Mesenchymal stem cell (in vitro differentiated cells and primary cell): ENCODE measurements at regions not wholly inside any gene's neighbourhood (a gene's known extent, or its start where the extent isn't known, plus 50 kb on each side); places are given as distances from the start of the nearest gene placed in this dataset.

Source experiments
- DNase-seq: peaks from one replicate; pipeline ENCODE4 v3.0.0-alpha.2; 2013
- H2AFZ ChIP-seq: one replicate; pipeline ENCODE4 v1.6.1; 2013; ENCODE audit warnings: low read depth, mild to moderate bottlenecking, control low read depth, inconsistent platforms, low read length, moderate library complexity
- H2AK5ac ChIP-seq: 2 replicates; pipeline ENCODE4 v1.6.1; 2013; ENCODE audit warnings: low read length, moderate library complexity, mild to moderate bottlenecking, inconsistent platforms; ENCODE audit not compliant: severe bottlenecking
- H2BK120ac ChIP-seq: one replicate; pipeline ENCODE4 v1.6.1; 2013; ENCODE audit warnings: low read depth, mild to moderate bottlenecking, inconsistent platforms, low read length, moderate library complexity
- H2BK12ac ChIP-seq, 2 experiments: one replicate each; pipeline ENCODE4 v1.6.1; 2013; ENCODE audit warnings: inconsistent platforms in 2 of 2, low read length in 2 of 2, mild to moderate bottlenecking in 2 of 2, moderate library complexity in 2 of 2, control low read depth in 1 of 2
- H2BK15ac ChIP-seq: one replicate; pipeline ENCODE4 v1.6.1; 2013; ENCODE audit warnings: mild to moderate bottlenecking, low read depth, inconsistent platforms; ENCODE audit not compliant: poor library complexity, severe bottlenecking
- H2BK5ac ChIP-seq: 2 replicates; pipeline ENCODE4 v1.6.1; 2013; ENCODE audit warnings: low read depth, mild to moderate bottlenecking, low read length, control low read depth, inconsistent platforms; ENCODE audit not compliant: poor library complexity, severe bottlenecking
- H3K14ac ChIP-seq, 2 experiments: one replicate each; pipeline ENCODE4 v1.6.1; 2013; ENCODE audit warnings: inconsistent platforms in 2 of 2, low read length in 2 of 2, control low read depth in 1 of 2, mild to moderate bottlenecking in 1 of 2, moderate library complexity in 1 of 2
- H3K18ac ChIP-seq, 2 experiments: one replicate each; pipeline ENCODE4 v1.6.1; 2013; ENCODE audit warnings: inconsistent platforms in 2 of 2, low read length in 2 of 2, control low read depth in 1 of 2, low read depth in 1 of 2, mild to moderate bottlenecking in 1 of 2
- H3K23ac ChIP-seq, 2 experiments: one replicate each; pipeline ENCODE4 v1.6.1; 2013; ENCODE audit warnings: inconsistent platforms in 2 of 2, low read length in 2 of 2, mild to moderate bottlenecking in 2 of 2, moderate library complexity in 2 of 2, control low read depth in 1 of 2
- H3K27ac ChIP-seq: 2 replicates; pipeline ENCODE4 v1.5.1; 2013; ENCODE audit warnings: mild to moderate bottlenecking, moderate library complexity, low read length, control low read depth, inconsistent platforms; ENCODE audit not compliant: poor library complexity, severe bottlenecking
- H3K27me3 ChIP-seq, 2 experiments: 2 replicates each; pipeline versions ENCODE4 v1.6.1 to v1.7.0; 2013; ENCODE audit warnings: low read length in 2 of 2, mild to moderate bottlenecking in 2 of 2, moderate library complexity in 2 of 2, control low read depth in 1 of 2, inconsistent platforms in 1 of 2; ENCODE audit not compliant: control insufficient read depth in 1 of 2, insufficient read depth in 1 of 2
- H3K36me3 ChIP-seq, 2 experiments: 2 replicates each; pipeline versions ENCODE4 v1.6.1 to v1.7.0; 2013; ENCODE audit warnings: low read length in 2 of 2, control low read depth in 1 of 2, inconsistent platforms in 1 of 2, low read depth in 1 of 2, mild to moderate bottlenecking in 1 of 2; ENCODE audit not compliant: insufficient read depth in 2 of 2, control insufficient read depth in 1 of 2
- H3K4ac ChIP-seq, 2 experiments: one replicate each; pipeline ENCODE4 v1.6.1; 2013; ENCODE audit warnings: inconsistent platforms in 2 of 2, low read length in 2 of 2, mild to moderate bottlenecking in 2 of 2, moderate library complexity in 2 of 2, control low read depth in 1 of 2, low read depth in 1 of 2
- H3K4me1 ChIP-seq: 2 replicates; pipeline ENCODE4 v1.6.1; 2013; ENCODE audit warnings: low read depth, low read length, control low read depth; ENCODE audit not compliant: control insufficient read depth, insufficient read depth
- H3K4me2 ChIP-seq: 2 replicates; pipeline ENCODE4 v1.6.1; 2013; ENCODE audit warnings: low read length, mild to moderate bottlenecking, inconsistent platforms; ENCODE audit not compliant: poor library complexity, severe bottlenecking
- H3K4me3 ChIP-seq, 2 experiments: 2 replicates each; pipeline versions ENCODE4 v1.5.1 to v1.7.0; 2013; ENCODE audit warnings: low read length in 2 of 2, mild to moderate bottlenecking in 2 of 2, control low read depth in 1 of 2, low read depth in 1 of 2; ENCODE audit not compliant: insufficient read depth in 1 of 2
- H3K79me1 ChIP-seq: replicated peaks from 2 replicates; pipeline ENCODE4 v1.6.1; 2013; ENCODE audit warnings: mild to moderate bottlenecking, control low read depth, low read length, inconsistent platforms; ENCODE audit not compliant: poor library complexity, severe bottlenecking
- H3K9ac ChIP-seq: 2 replicates; pipeline ENCODE4 v1.7.0; 2013; ENCODE audit warnings: mild to moderate bottlenecking, low read length, moderate library complexity
- H3K9me3 ChIP-seq: 2 replicates; pipeline ENCODE4 v1.7.0; 2013; ENCODE audit warnings: mild to moderate bottlenecking, low read length; ENCODE audit not compliant: control insufficient read depth
- H4K8ac ChIP-seq: one replicate; pipeline ENCODE4 v1.6.1; 2013; ENCODE audit warnings: inconsistent platforms, mild to moderate bottlenecking, low read length, moderate library complexity
- H4K91ac ChIP-seq: one replicate; pipeline ENCODE4 v1.6.1; 2013; ENCODE audit warnings: mild to moderate bottlenecking, low read length, inconsistent platforms
- WGBS: methylation state at CpG from one replicate; pipeline ENCODE4 v1.1.7; 2013; ENCODE audit warnings: mixed read lengths; 5-methylcytosine and 5-hydroxymethylcytosine counted together

DNA sequence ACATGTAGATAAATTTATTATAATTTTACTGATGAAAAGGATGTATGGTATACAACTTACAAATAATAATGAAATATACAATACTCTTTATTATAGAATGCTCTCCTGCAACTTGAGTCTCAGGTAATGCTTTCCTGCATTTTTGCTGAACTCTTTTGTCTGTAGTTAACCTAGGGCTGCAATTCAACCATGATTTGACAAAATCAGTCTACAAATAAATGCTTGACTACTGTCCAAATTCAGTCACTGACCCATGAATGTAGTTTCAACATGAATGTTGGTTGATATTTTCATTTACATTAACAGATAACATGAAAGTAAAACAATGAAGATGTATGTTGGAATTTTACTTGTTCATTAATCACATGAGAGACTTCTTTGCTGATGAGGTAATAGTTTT, 320.9 kb downstream of the ZSWIM6 start:
- DNase-seq = no peak
- Histone ChIP-seq H4K8ac (no peak overlapping the region), H3K14ac (no peak overlapping the region), H2AFZ (no peak overlapping the region), H3K27ac (no peak overlapping the region), H3K9ac (no peak overlapping the region), H3K4me1 (peaks cover 2% of the 10 kb centered on the region), H3K4me2 (no peak overlapping the region), H2BK5ac (no peak overlapping the region), H3K18ac (no peak overlapping the region), H2BK12ac (no peak overlapping the region), H2AK5ac (no peak overlapping the region), H3K23ac (no peak overlapping the region), H4K91ac (no peak overlapping the region), H3K4ac (no peak overlapping the region), H3K4me3 (no peak overlapping the region), H3K9me3 (no peaks in the 10 kb centered on the region), H3K79me1 (no peaks in the 10 kb centered on the region), H2BK15ac (no peak overlapping the region), H3K36me3 (no peaks in the 10 kb centered on the region), H3K27me3 (peaks cover 0 to 23% of the 10 kb centered on the region in 2 experiments), H2BK120ac (no peak overlapping the region)

DNA sequence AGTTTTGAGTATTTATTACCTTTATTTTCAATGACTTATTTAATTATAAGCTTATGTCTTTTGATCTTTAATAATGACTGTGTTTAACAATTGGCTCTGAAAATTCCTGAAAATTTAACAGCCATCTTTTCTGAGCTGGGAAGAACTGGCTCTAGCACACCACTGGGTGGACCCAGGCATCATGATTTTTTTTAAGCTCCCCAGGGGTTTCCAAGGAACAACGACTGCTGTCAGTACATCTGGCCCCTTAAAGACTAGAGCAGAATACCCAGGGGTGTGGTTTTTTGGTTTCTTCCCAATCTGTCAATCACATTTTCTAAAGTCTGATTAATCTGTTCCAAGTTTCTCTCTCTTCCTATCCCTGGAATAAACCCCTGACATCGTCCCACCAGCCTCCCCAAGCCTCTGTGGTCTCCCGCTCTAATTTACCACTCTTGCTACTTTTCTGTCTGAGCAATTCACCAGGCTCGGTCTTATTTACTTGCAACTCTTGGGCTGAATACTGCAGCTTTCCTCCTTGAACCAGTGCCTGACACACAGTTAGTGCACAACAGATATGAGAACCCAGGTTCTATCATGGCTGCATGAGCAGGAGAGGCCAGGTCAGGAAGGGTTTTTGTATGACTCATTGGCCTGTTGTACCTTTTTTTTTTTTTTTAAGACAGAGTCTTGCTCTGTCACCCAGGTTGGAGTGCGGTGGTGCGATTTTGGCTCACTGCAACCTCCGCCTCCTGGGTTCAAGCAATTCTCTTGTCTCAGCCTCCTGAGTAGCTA, 321.9 kb downstream of the ZSWIM6 start:
- no peak for DNase-seq
- H3K9ac ChIP-seq = no peak overlapping the region
- H2BK12ac ChIP-seq = no peak overlapping the region
- no peak overlapping the region for H3K4ac ChIP-seq
- H4K91ac ChIP-seq = no peak overlapping the region
- no peaks in the 10 kb centered on the region for H3K79me1 ChIP-seq
- no peak overlapping the region for H3K23ac ChIP-seq
- H3K4me1 ChIP-seq = peaks cover 2% of the 10 kb centered on the region
- H3K27me3 ChIP-seq = peaks cover 0 to 18% of the 10 kb centered on the region in 2 experiments
- H2BK5ac ChIP-seq = no peak overlapping the region
- H3K18ac ChIP-seq = no peak overlapping the region
- no peak overlapping the region for H3K4me2 ChIP-seq
- H3K36me3 ChIP-seq = no peaks in the 10 kb centered on the region
- no peak overlapping the region for H4K8ac ChIP-seq
- WGBS = 95% methylated on average over 7 of the region's 7 CpGs
- no peak overlapping the region for H3K27ac ChIP-seq
- H2BK120ac ChIP-seq = no peak overlapping the region
- no peak overlapping the region for H2BK15ac ChIP-seq
- no peak overlapping the region for H2AFZ ChIP-seq
- H2AK5ac ChIP-seq = no peak overlapping the region
- H3K9me3 ChIP-seq = no peaks in the 10 kb centered on the region
- H3K4me3 ChIP-seq = no peak overlapping the region
- H3K14ac ChIP-seq = no peak overlapping the region

DNA sequence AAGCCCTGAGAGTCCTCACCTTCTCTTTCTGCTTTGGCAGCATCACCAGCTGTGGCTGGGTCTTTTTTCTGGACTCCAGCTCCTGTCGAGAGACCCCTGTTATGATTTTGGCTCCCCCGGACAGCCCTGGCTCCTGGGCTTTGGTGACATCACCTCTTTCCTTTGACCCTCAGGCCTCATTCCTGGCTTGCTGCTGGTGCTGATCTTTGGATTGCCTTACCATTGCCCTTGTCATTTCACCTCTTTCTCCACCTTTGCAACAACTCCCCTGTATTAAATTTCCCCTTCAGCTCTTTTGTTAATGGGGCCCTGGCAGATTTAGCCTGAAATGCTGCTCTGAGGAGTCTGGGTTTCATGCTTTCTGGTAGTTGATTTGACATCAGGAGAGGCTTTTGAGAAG, 322.8 kb downstream of the ZSWIM6 start:
- H3K9me3 ChIP-seq = no peaks in the 10 kb centered on the region
- peaks cover 2% of the 10 kb centered on the region for H3K4me1 ChIP-seq
- WGBS = 91% methylated on average over 2 of the region's 2 CpGs

DNA sequence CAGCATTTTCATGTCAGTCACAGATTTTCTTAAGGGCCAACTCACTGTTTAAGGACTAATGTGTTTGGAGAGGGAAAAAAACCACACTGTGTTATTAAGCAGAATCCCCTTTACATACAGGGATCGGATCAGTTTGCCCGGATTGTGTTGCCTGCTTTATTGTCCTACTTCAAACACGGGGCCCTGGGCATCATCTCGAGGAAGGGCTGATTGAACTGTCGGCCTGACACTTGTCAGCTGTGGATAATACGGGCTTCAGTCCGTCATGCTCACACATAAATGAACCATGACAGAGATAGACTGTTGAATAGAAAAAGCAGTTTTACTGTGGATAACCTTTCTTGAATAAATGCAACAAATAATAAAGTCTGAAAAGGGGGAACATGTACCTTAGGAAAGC, 325.0 kb downstream of the ZSWIM6 start:
- WGBS = 91% methylated on average over 7 of the region's 7 CpGs
- Histone ChIP-seq H3K79me1 (no peaks in the 10 kb centered on the region), H3K36me3 (no peaks in the 10 kb centered on the region), H3K9ac (no peak overlapping the region), H3K4ac (no peak overlapping the region), H3K18ac (no peak overlapping the region), H2BK120ac (no peak overlapping the region), H4K8ac (no peak overlapping the region), H3K4me3 (no peak overlapping the region), H3K23ac (no peak overlapping the region), H4K91ac (no peak overlapping the region), H3K27ac (no peak overlapping the region), H3K4me2 (no peak overlapping the region), H2AK5ac (no peak overlapping the region), H2BK12ac (no peak overlapping the region), H2BK15ac (no peak overlapping the region), H3K27me3 (peaks cover 10 to 28% of the 10 kb centered on the region in 2 experiments), H3K14ac (no peak overlapping the region), H2BK5ac (no peak overlapping the region), H2AFZ (no peak overlapping the region), H3K4me1 (peaks cover 2% of the 10 kb centered on the region), H3K9me3 (no peaks in the 10 kb centered on the region)
- no peak for DNase-seq

More for the DNA sequence above, 322.8 kb downstream of the ZSWIM6 start:
- DNase-seq = no peak
- no peak overlapping the region for H3K23ac ChIP-seq
- H3K79me1 ChIP-seq = no peaks in the 10 kb centered on the region
- H3K36me3 ChIP-seq = no peaks in the 10 kb centered on the region
- no peak overlapping the region for H3K4me2 ChIP-seq
- no peak overlapping the region for H3K4me3 ChIP-seq
- H2BK12ac ChIP-seq = no peak overlapping the region
- no peak overlapping the region for H2BK5ac ChIP-seq
- H2AFZ ChIP-seq = no peak overlapping the region
- H4K8ac ChIP-seq = no peak overlapping the region
- H2BK15ac ChIP-seq = no peak overlapping the region
- no peak overlapping the region for H3K14ac ChIP-seq
- peaks cover 0 to 16% of the 10 kb centered on the region in 2 experiments for H3K27me3 ChIP-seq
- H4K91ac ChIP-seq = no peak overlapping the region
- H3K18ac ChIP-seq = no peak overlapping the region
- no peak overlapping the region for H2AK5ac ChIP-seq
- no peak overlapping the region for H3K4ac ChIP-seq
- no peak overlapping the region for H3K9ac ChIP-seq
- no peak overlapping the region for H2BK120ac ChIP-seq
- H3K27ac ChIP-seq = no peak overlapping the region
